H1 (cell line): ENCODE measurements at regions not wholly inside any gene's neighbourhood (a gene's known extent, or its start where the extent isn't known, plus 50 kb on each side); places are given as distances from the start of the nearest gene placed in this dataset.

ENCODE experiments used
- CTCF ChIA-PET: fragments of 300-600 bp; sonication (Branson Sonifier 250); formaldehyde crosslinking; loops from one replicate; lab custom pipeline; 2021; ENCODE audit not compliant: partially characterized antibody; lab: Charles Lee
- POLR2A ChIA-PET: fragments of 300-600 bp; sonication (Branson Sonifier 250); formaldehyde crosslinking; loops from one replicate; lab custom pipeline; 2021; ENCODE audit warnings: inconsistent platforms; ENCODE audit not compliant: partially characterized antibody; lab: Charles Lee
- DNase-seq, 2 experiments: peaks; one replicate each; pipeline versions ENCODE4 v3.0.0 to v3.0.0-alpha.2; 2010 to 2022; ENCODE audit warnings: low spot score in 2 of 2, low read depth in 1 of 2, mixed read lengths in 1 of 2
- FAIRE-seq: peaks from 2 replicates; lab custom pipeline; 2011; peaks lifted over from hg19 to GRCh38; lab: Jason Lieb, UNC
- H2AFZ ChIP-seq: 2 replicates; pipeline ENCODE4 v1.8.1; 2012; ENCODE audit warnings: low read length, inconsistent platforms
- H2AK5ac ChIP-seq: 2 replicates; pipeline ENCODE4 v1.6.1; 2013; ENCODE audit warnings: low read depth, low read length
- H2BK120ac ChIP-seq: replicated peaks from 2 replicates; pipeline ENCODE3; 2013; ENCODE audit warnings: low read depth, low read length, inconsistent platforms
- H2BK12ac ChIP-seq: 2 replicates; pipeline ENCODE4 v1.6.1; 2013; ENCODE audit warnings: low read depth, low read length
- H2BK15ac ChIP-seq: 2 replicates; pipeline ENCODE4 v1.6.1; 2013; ENCODE audit warnings: low read length
- H2BK20ac ChIP-seq: 2 replicates; pipeline ENCODE4 v1.6.1; 2013; ENCODE audit warnings: low read length
- H2BK5ac ChIP-seq: 2 replicates; pipeline ENCODE4 v1.6.1; 2013; ENCODE audit warnings: low read depth, low read length
- H3K14ac ChIP-seq: 2 replicates; pipeline ENCODE4 v1.6.1; 2013; ENCODE audit warnings: inconsistent platforms; ENCODE audit not compliant: insufficient read length
- H3K18ac ChIP-seq: 2 replicates; pipeline ENCODE4 v1.6.1; 2013; ENCODE audit warnings: low read length; ENCODE audit errors: extremely low read depth
- H3K23ac ChIP-seq: 2 replicates; pipeline ENCODE4 v1.6.1; 2013; ENCODE audit warnings: inconsistent platforms; ENCODE audit not compliant: insufficient read length
- H3K23me2 ChIP-seq: 2 replicates; pipeline ENCODE4 v1.6.1; 2013; ENCODE audit warnings: low read depth, low read length
- H3K27ac ChIP-seq: 2 replicates; pipeline ENCODE4 v1.6.1; 2011; ENCODE audit warnings: low read depth, low read length, inconsistent platforms
- H3K27me3 ChIP-seq, 4 experiments: replicated peaks in 1 of 4; 1 replicate in 1 of 4; 2 replicates in 3 of 4; pipeline versions ENCODE4 v1.6.1 to v1.8.1; 2011 to 2013; ENCODE audit warnings: low read length in 3 of 4, mild to moderate bottlenecking in 3 of 4, inconsistent platforms in 2 of 4, mixed read lengths in 2 of 4, moderate library complexity in 1 of 4; ENCODE audit not compliant: control insufficient read depth in 3 of 4, insufficient read depth in 3 of 4; ENCODE audit errors: extremely low read depth in 1 of 4
- H3K36me3 ChIP-seq, 4 experiments: 2 replicates each; pipeline versions ENCODE4 v1.6.1 to v1.8.1; 2011 to 2013; ENCODE audit warnings: mild to moderate bottlenecking in 4 of 4, low read length in 3 of 4, moderate library complexity in 2 of 4, control low read depth in 1 of 4, inconsistent platforms in 1 of 4; ENCODE audit not compliant: insufficient read depth in 4 of 4, control insufficient read depth in 2 of 4
- H3K4ac ChIP-seq: replicated peaks from 2 replicates; pipeline ENCODE3; 2013; ENCODE audit warnings: low read length, low read depth, mixed read lengths, inconsistent platforms; ENCODE audit not compliant: insufficient read length
- H3K4me1 ChIP-seq, 4 experiments: replicated peaks in 1 of 4; 1 replicate in 1 of 4; 2 replicates in 3 of 4; pipeline versions ENCODE4 v1.6.1 to v1.8.1; 2011 to 2013; ENCODE audit warnings: low read length in 3 of 4, inconsistent platforms in 2 of 4, mixed read lengths in 1 of 4; ENCODE audit not compliant: insufficient read depth in 4 of 4, control insufficient read depth in 3 of 4
- H3K4me2 ChIP-seq, 2 experiments: 2 replicates each; pipeline versions ENCODE4 v1.6.1 to v1.8.1; 2011 to 2013; ENCODE audit warnings: low read depth in 2 of 2, low read length in 2 of 2, control low read depth in 1 of 2, inconsistent platforms in 1 of 2, mild to moderate bottlenecking in 1 of 2; ENCODE audit not compliant: insufficient read depth in 1 of 2
- H3K4me3 ChIP-seq, 4 experiments: fragments of 200-600, 300-600 bp in 1 of 4; sonication (generic), shearing (Covaris generic), sonication (Bioruptor Twin) in 1 of 4; 2 replicates each; pipeline versions ENCODE4 v1.5.1 to v1.8.1; 2011 to 2016; ENCODE audit warnings: low read length in 4 of 4, low read depth in 3 of 4, control low read depth in 2 of 4, inconsistent platforms in 2 of 4, mild to moderate bottlenecking in 2 of 4, mixed read lengths in 1 of 4, moderate library complexity in 1 of 4; ENCODE audit not compliant: insufficient read depth in 2 of 4; ENCODE audit errors: extremely low read depth in 1 of 4
- H3K56ac ChIP-seq: replicated peaks from 2 replicates; pipeline ENCODE3; 2013; ENCODE audit warnings: low read depth, mild to moderate bottlenecking, mixed read lengths, low read length, inconsistent platforms; ENCODE audit not compliant: insufficient read length
- H3K79me1 ChIP-seq: 2 replicates; pipeline ENCODE4 v1.6.1; 2013; ENCODE audit warnings: low read depth, low read length, control low read depth
- H3K79me2 ChIP-seq, 2 experiments: 2 replicates each; pipeline versions ENCODE4 v1.6.1 to v1.8.1; 2012 to 2013; ENCODE audit warnings: low read length in 2 of 2, mild to moderate bottlenecking in 2 of 2, inconsistent platforms in 1 of 2; ENCODE audit not compliant: insufficient read depth in 2 of 2, control insufficient read depth in 1 of 2
- H3K9ac ChIP-seq, 4 experiments: replicated peaks in 1 of 4; 1 replicate in 1 of 4; 2 replicates in 3 of 4; pipeline versions ENCODE4 v1.6.1 to v1.8.1; 2011 to 2013; ENCODE audit warnings: low read depth in 3 of 4, low read length in 3 of 4, control low read depth in 2 of 4, mild to moderate bottlenecking in 2 of 4, moderate library complexity in 2 of 4, inconsistent platforms in 1 of 4; ENCODE audit errors: extremely low read depth in 1 of 4
- H3K9me3 ChIP-seq, 2 experiments: 2 replicates each; pipeline versions ENCODE4 v1.6.1 to v1.8.1; 2012 to 2013; ENCODE audit warnings: mild to moderate bottlenecking in 2 of 2, moderate library complexity in 2 of 2, control low read depth in 1 of 2, inconsistent platforms in 1 of 2, low read depth in 1 of 2, low read length in 1 of 2, mixed read lengths in 1 of 2; ENCODE audit not compliant: insufficient read depth in 2 of 2
- H4K20me1 ChIP-seq, 2 experiments: replicated peaks in 1 of 2; 2 replicates each; pipeline versions ENCODE3 to v1.8.1; 2011 to 2013; ENCODE audit warnings: inconsistent platforms in 2 of 2, low read length in 2 of 2, mild to moderate bottlenecking in 1 of 2; ENCODE audit not compliant: insufficient read depth in 2 of 2, control insufficient read depth in 1 of 2
- H4K5ac ChIP-seq: 2 replicates; pipeline ENCODE4 v1.6.1; 2013; ENCODE audit warnings: low read length, low read depth, mixed read lengths, inconsistent platforms; ENCODE audit not compliant: insufficient read length
- H4K8ac ChIP-seq: 2 replicates; pipeline ENCODE4 v1.8.0; 2013; ENCODE audit warnings: mild to moderate bottlenecking, moderate library complexity, low read length, inconsistent platforms; ENCODE audit not compliant: insufficient read depth; ENCODE audit errors: extremely low read depth
- H4K91ac ChIP-seq: replicated peaks from 2 replicates; pipeline ENCODE3; 2013; ENCODE audit warnings: low read length, mixed read lengths, inconsistent platforms; ENCODE audit not compliant: insufficient read length
- ASH2L ChIP-seq: fragments of 200-600, 300-600 bp; sonication (generic); IDR thresholded peaks from one replicate; pipeline ENCODE4 v1.7.1; 2017; ENCODE audit warnings: low read length
- BACH1 ChIP-seq: IDR thresholded peaks from 2 replicates; pipeline ENCODE4 v1.6.1; 2012; ENCODE audit warnings: low read length, improper control_type of control experiment
- CHD1 ChIP-seq: IDR thresholded peaks from 2 replicates; pipeline ENCODE4 v1.6.1; 2012; ENCODE audit warnings: low read depth, low read length, improper control_type of control experiment
- CREB1 ChIP-seq: IDR thresholded peaks from 2 replicates; pipeline ENCODE4 v1.6.1; 2012; ENCODE audit warnings: inconsistent platforms
- KDM1A ChIP-seq: fragments of 200-600, 300-600 bp; sonication (generic); IDR thresholded peaks from 2 replicates; pipeline ENCODE4 v1.7.1; 2016; ENCODE audit warnings: mild to moderate bottlenecking, low read length, borderline replicate concordance
- NANOG ChIP-seq: IDR thresholded peaks from 2 replicates; pipeline ENCODE4 v1.6.1; 2011; ENCODE audit warnings: low read length, low read depth, mild to moderate bottlenecking, inconsistent platforms; ENCODE audit not compliant: insufficient read depth, poor library complexity, severe bottlenecking
- RBBP5 ChIP-seq: IDR thresholded peaks from 2 replicates; pipeline ENCODE4 v1.7.1; 2012; ENCODE audit warnings: low read depth, mild to moderate bottlenecking, inconsistent platforms, low read length, moderate library complexity, borderline replicate concordance
- RXRA ChIP-seq: IDR thresholded peaks from 2 replicates; pipeline ENCODE4 v1.6.1; 2011; ENCODE audit warnings: low read depth, mild to moderate bottlenecking, low read length, moderate library complexity; ENCODE audit not compliant: insufficient read depth
- SP2 ChIP-seq: IDR thresholded peaks from 2 replicates; pipeline ENCODE4 v1.6.1; 2012; ENCODE audit warnings: mild to moderate bottlenecking, low read length, inconsistent platforms
- WGBS, 2 experiments: shearing (Covaris generic) in 1 of 2; methylation state at CpG; one replicate each; pipeline versions ENCODE4 v1.1.6 to v1.1.7; 2013 to 2015; ENCODE audit warnings: low lambda C conversion rate in 2 of 2, mixed read lengths in 2 of 2, inconsistent platforms in 1 of 2, low coverage in 1 of 2, missing lambda C conversion rate in 1 of 2; ENCODE audit not compliant: insufficient replicate concordance in 2 of 2, insufficient coverage in 1 of 2, insufficient read length in 1 of 2; ENCODE audit errors: extremely low coverage in 1 of 2, missing lambda C conversion rate in 1 of 2; 5-methylcytosine and 5-hydroxymethylcytosine counted together

DNA sequence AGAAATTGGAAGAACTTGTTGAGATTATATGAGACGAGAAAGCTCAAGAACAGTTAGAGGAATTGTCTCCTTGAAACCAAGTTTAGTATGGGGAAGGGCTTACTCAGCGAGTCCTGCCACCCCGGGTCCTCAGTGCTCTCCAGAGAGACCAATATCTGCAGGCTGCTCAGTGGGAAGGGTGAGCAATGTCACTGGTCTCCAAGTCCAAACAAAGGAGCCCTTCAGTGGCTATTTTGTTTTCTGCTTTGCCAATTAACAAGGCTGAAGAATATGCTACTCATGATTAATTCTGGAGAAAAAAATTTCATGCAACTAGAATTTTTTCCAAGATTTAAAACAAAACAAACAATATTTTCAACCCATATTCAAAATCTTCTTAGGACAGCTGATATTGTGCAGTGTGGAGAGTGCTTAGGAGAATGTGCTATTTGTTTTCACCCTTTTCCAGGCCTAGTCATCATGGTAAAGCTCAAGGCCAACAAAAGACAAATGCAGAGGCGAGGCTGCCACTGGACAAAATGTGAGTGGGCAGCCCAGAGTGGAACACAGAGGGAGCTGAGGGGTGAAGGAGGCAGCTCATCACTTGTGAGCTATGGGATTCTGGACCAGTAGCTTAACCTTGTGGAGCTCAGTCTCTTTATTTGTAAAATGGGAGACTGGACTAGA, 83.8 kb upstream of the TMEM17 start:
- Histone ChIP-seq H3K23ac (no peak overlapping the region), H3K27me3 (no peaks in the 10 kb centered on the region), H3K36me3 (peaks cover 0 to 5% (median 0%) of the 10 kb centered on the region in 4 experiments; a peak in 1 of 8 replicates), H2AK5ac (no peak overlapping the region), H4K8ac (no peak overlapping the region), H2BK5ac (no peak overlapping the region; the same call in 1 of the 2 replicates), H3K9ac (no peak overlapping the region), H2BK15ac (no peak overlapping the region), H2AFZ (peak overlapping the region; percentile 9; the same call in 1 of the 2 replicates), H3K4ac (peak overlapping the region; percentile 21), H3K18ac (0 out of 2 replicates have a peak overlapping the region, but pooled peaks have one; percentile 22), H3K14ac (no peak overlapping the region), H3K4me1 (peaks cover 0 to 3% (median 0%) of the 10 kb centered on the region in 4 experiments; a peak in 1 of 7 replicates), H3K4me2 (no peak overlapping the region), H3K56ac (no peak overlapping the region), H2BK12ac (no peak overlapping the region), H3K79me2 (no peaks in the 10 kb centered on the region), H3K27ac (no peak overlapping the region), H3K79me1 (no peaks in the 10 kb centered on the region), H4K5ac (no peak overlapping the region), H3K23me2 (no peaks in the 10 kb centered on the region; the same call in 1 of the 2 replicates), H2BK20ac (no peak overlapping the region), H4K91ac (peak overlapping the region; percentile 34), H3K4me3 (no peak overlapping the region), H2BK120ac (no peak overlapping the region), H4K20me1 (no peaks in the 10 kb centered on the region), H3K9me3 (peaks cover 13 to 16% of the 10 kb centered on the region in 2 experiments)
- ChIA-PET CTCF (interaction anchor here (1.6 kb wide), 1 partner anchor 32 kb away, joined by 3 read pairs; no protein-coding TSS in a partner anchor), POLR2A (no interaction called here)
- WGBS, 2 experiments, result 89% methylated on average over 4 of the region's 4 CpGs; no CpG with 5 or more reads in 1 of the 2 experiments
- FAIRE-seq, result no peak
- no peak for DNase-seq
- TF ChIP-seq CREB1, result no peak
- no peak for TF ChIP-seq ASH2L
- no peak for TF ChIP-seq RBBP5
- no peak for TF ChIP-seq KDM1A
- no peak for TF ChIP-seq RXRA
- no peak for TF ChIP-seq CHD1
- TF ChIP-seq BACH1, result no peak
- TF ChIP-seq SP2, result no peak
- TF ChIP-seq NANOG, result no peak
